ENCODE measurements at regions not wholly inside any gene's neighbourhood (a gene's known extent, or its start where the extent isn't known, plus 50 kb on each side); places are given as distances from the start of the nearest gene placed in this dataset.

- TF ChIP-seq, protein P1, sequence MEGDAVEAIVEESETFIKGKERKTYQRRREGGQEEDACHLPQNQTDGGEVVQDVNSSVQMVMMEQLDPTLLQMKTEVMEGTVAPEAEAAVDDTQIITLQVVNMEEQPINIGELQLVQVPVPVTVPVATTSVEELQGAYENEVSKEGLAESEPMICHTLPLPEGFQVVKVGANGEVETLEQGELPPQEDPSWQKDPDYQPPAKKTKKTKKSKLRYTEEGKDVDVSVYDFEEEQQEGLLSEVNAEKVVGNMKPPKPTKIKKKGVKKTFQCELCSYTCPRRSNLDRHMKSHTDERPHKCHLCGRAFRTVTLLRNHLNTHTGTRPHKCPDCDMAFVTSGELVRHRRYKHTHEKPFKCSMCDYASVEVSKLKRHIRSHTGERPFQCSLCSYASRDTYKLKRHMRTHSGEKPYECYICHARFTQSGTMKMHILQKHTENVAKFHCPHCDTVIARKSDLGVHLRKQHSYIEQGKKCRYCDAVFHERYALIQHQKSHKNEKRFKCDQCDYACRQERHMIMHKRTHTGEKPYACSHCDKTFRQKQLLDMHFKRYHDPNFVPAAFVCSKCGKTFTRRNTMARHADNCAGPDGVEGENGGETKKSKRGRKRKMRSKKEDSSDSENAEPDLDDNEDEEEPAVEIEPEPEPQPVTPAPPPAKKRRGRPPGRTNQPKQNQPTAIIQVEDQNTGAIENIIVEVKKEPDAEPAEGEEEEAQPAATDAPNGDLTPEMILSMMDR (IDR thresholded peaks at IDR 0.05): no peak
- no peak for TF ChIP-seq POLR2A (IDR thresholded peaks at IDR 0.05)
These were observed 305.4 kb upstream of the CWC22 start for GRCh38 chr2:180312542-180312941.
